Ascending aorta (tissue), 2 donors: ENCODE measurements at regions not wholly inside any gene's neighbourhood (a gene's known extent, or its start where the extent isn't known, plus 50 kb on each side); places are given as distances from the start of the nearest gene placed in this dataset.

Experiments
- DNase-seq, 2 donors: peaks; one replicate each; pipeline ENCODE4 v3.0.0-alpha.2; 2019; ENCODE audit warnings: low spot score in 2 of 2
- H3K27ac ChIP-seq, 2 donors: fragments of 200-600 bp; sonication (generic); one replicate each; pipeline ENCODE4 v1.5.1; 2016 to 2017; ENCODE audit warnings: mild to moderate bottlenecking in 1 of 2
- H3K27me3 ChIP-seq: fragments of 200-600 bp; sonication (generic); one replicate; pipeline ENCODE4 v1.5.1; 2017
- H3K36me3 ChIP-seq, 2 donors: fragments of 200-600 bp; sonication (generic); one replicate each; pipeline ENCODE4 v1.5.1; 2016
- H3K4me1 ChIP-seq, 2 donors: fragments of 200-600 bp; sonication (generic); one replicate each; pipeline ENCODE4 v1.5.1; 2016 to 2017; ENCODE audit warnings: mild to moderate bottlenecking in 1 of 2
- H3K4me3 ChIP-seq, 2 donors: fragments of 200-600 bp; sonication (generic); one replicate each; pipeline ENCODE4 v1.5.1; 2016 to 2017; ENCODE audit warnings: mild to moderate bottlenecking in 1 of 2
- H3K9me3 ChIP-seq, 2 donors: fragments of 200-600 bp; sonication (generic); one replicate each; pipeline ENCODE4 v1.5.1; 2016
- intact Hi-C: fragments of 100-400 bp; cut with DNase I; formaldehyde crosslinking; loops from one replicate; pipeline ENCODE4 v1.15.1; 2023
- TF ChIP-seq, protein P1 (sequence below), 3 experiments: fragments of 200-600 bp in 2 of 3; fragments of 450-650 bp in 1 of 3; sonication (generic) in 2 of 3; IDR thresholded peaks; one replicate each; pipeline ENCODE4 v1.5.1; 2016 to 2019; ENCODE audit warnings: antibody characterized with exemption in 3 of 3, mild to moderate bottlenecking in 1 of 3, moderate library complexity in 1 of 3

DNA sequence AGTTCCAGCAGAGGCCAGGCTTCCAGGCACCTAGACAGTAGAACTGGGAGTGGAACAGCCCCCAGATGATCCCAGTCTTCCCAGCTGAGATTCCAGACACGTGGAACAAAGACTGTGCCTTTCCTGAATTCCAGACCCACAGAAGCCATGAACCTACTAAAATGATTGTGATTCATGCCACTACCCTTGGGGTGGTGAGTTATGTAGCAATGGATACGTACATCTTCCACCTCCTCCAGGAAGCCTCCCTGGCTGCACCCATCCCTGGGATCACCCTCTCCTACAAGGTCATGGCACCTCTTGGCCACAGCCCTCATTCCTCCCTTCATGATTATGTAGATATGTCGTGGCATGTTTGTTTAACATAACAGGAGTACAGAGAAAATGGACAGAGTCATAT, 83.4 kb downstream of the NPTX2 start:
- H3K27ac ChIP-seq = no peak overlapping the region
- no peaks in the 10 kb centered on the region for H3K27me3 ChIP-seq
- H3K4me1 ChIP-seq = no peaks in the 10 kb centered on the region
- no peaks in the 10 kb centered on the region for H3K9me3 ChIP-seq
- TF ChIP-seq, protein P1, sequence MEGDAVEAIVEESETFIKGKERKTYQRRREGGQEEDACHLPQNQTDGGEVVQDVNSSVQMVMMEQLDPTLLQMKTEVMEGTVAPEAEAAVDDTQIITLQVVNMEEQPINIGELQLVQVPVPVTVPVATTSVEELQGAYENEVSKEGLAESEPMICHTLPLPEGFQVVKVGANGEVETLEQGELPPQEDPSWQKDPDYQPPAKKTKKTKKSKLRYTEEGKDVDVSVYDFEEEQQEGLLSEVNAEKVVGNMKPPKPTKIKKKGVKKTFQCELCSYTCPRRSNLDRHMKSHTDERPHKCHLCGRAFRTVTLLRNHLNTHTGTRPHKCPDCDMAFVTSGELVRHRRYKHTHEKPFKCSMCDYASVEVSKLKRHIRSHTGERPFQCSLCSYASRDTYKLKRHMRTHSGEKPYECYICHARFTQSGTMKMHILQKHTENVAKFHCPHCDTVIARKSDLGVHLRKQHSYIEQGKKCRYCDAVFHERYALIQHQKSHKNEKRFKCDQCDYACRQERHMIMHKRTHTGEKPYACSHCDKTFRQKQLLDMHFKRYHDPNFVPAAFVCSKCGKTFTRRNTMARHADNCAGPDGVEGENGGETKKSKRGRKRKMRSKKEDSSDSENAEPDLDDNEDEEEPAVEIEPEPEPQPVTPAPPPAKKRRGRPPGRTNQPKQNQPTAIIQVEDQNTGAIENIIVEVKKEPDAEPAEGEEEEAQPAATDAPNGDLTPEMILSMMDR (IDR thresholded peaks at IDR 0.05) = no peak
- H3K4me3 ChIP-seq = no peak overlapping the region
- no peaks in the 10 kb centered on the region for H3K36me3 ChIP-seq
- intact Hi-C loops = no loop called here
- DNase-seq = no peak

DNA sequence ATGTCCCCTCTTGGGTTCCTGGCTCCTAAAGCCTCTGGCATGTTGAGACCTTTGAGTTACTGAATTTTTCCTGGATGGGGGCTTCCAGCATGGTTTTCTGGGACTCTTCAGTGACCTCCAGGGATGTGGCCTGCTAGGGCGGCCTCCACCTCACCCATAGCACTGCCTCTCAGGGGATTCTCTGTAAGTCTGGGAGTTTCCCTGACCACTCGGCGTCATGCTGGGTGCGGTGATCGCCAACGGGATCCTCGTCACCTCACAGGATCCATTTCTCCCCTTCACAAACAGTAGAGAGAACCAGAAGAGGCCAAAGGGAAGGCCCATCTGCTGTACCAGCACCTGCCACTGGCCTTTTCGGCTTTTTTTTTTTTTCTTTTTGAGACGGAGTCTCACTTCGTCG, 84.3 kb downstream of the NPTX2 start:
- no peaks in the 10 kb centered on the region for H3K9me3 ChIP-seq
- intact Hi-C loops = no loop called here
- no peaks in the 10 kb centered on the region for H3K27me3 ChIP-seq
- H3K4me3 ChIP-seq = no peak overlapping the region
- DNase-seq = no peak
- H3K4me1 ChIP-seq = no peaks in the 10 kb centered on the region
- TF ChIP-seq, protein P1 (IDR thresholded peaks at IDR 0.05) = no peak
- no peak overlapping the region for H3K27ac ChIP-seq
- H3K36me3 ChIP-seq = no peaks in the 10 kb centered on the region

DNA sequence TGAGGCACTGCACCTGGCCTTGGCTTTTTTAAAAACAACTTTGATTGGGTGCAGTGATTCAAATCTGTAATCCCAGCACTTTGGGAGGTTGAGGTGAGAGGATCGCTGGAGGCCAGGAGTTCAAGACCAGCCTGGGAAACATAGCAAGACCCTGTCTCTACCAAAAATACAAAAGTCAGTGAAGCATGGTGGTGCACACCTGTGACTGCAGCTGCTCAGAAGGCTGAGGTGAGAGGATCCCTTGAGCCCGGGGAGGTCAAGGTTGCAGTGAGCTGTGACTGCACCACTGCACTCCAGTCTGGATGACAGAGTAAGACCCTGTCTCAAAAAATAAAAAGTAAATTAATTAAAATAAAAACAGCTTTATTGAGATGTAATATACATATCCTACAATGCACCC, 84.9 kb downstream of the NPTX2 start:
- Histone ChIP-seq H3K36me3 (no peaks in the 10 kb centered on the region), H3K4me1 (no peaks in the 10 kb centered on the region), H3K9me3 (no peaks in the 10 kb centered on the region), H3K27me3 (no peaks in the 10 kb centered on the region), H3K27ac (no peak overlapping the region), H3K4me3 (no peak overlapping the region)
- intact Hi-C loops = no loop called here
- DNase-seq = no peak
- TF ChIP-seq, protein P1 (IDR thresholded peaks at IDR 0.05) = no peak

DNA sequence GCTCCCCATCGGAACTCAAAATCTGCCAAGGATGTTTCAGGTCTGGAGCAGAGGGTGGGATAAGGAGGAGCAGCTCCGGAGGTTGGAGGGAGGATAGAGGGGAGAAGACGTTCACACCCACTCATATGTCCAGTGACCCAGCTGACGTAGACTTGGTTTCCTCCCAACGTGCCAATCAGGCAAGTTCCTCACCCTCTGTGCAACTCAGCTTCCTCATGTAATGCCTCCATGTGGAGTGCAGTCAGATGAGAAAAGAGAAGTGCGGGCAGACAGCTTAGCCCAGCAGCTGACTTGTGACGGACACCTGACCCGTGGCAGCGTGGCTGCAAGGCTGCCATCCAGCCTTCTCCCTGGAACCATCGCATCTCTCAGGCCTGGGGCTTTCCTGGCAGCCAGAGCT, 86.8 kb downstream of the NPTX2 start:
- Histone ChIP-seq H3K4me1 (no peaks in the 10 kb centered on the region), H3K27me3 (no peaks in the 10 kb centered on the region), H3K9me3 (no peaks in the 10 kb centered on the region), H3K4me3 (no peak overlapping the region), H3K27ac (no peak overlapping the region), H3K36me3 (no peaks in the 10 kb centered on the region)
- TF ChIP-seq, protein P1 (IDR thresholded peaks at IDR 0.05) = no peak
- DNase-seq = no peak
- intact Hi-C loops = no loop called here

DNA sequence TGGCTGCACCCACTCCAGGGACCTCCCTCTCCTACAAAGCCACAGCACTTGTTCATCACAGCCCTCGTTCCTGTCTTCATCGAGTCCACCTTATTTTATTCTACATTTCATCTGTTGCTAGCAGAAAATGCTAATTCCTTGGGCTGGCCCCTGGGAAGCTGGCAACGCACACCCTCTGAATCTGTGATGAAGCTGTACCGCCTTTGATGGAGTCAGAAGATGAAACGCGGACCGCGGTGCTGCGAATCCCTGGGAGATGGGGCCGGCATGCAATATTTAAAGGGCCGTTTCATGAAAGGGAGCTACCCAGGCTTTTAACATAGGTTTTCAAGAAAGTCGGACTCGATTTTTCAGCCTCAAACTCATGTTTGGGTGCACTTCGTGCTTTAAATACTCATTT, 88.5 kb downstream of the NPTX2 start:
- H3K27me3 ChIP-seq = no peaks in the 10 kb centered on the region
- H3K9me3 ChIP-seq = no peaks in the 10 kb centered on the region
- H3K36me3 ChIP-seq = no peaks in the 10 kb centered on the region
- H3K27ac ChIP-seq = no peak overlapping the region
- intact Hi-C loops = no loop called here
- H3K4me1 ChIP-seq = no peaks in the 10 kb centered on the region
- no peak overlapping the region for H3K4me3 ChIP-seq
- TF ChIP-seq, protein P1 (IDR thresholded peaks at IDR 0.05) = no peak
- DNase-seq = no peak

DNA sequence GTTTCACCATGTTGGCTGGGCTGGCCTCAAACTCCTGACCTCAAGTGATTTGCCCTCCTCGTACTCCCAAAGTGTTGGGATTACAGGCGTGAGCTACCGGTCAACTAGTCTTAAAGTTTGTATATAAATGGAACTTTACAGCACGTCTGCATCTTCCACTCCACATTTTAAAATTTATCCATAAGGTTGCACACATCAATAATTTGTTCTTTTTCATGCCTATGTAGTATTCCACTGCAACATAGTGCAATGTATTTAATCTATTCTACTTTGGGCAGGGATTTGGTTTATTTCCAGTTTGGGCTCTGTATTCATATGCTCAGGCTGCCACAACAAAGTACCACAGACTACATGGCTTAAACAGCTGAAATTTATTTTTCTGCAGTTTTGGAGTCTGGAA, 90.0 kb downstream of the NPTX2 start:
- Histone ChIP-seq H3K4me3 (no peak overlapping the region), H3K4me1 (no peaks in the 10 kb centered on the region), H3K27me3 (no peaks in the 10 kb centered on the region), H3K9me3 (no peaks in the 10 kb centered on the region), H3K36me3 (no peaks in the 10 kb centered on the region), H3K27ac (no peak overlapping the region)
- DNase-seq = no peak
- TF ChIP-seq, protein P1 (IDR thresholded peaks at IDR 0.05) = no peak
- intact Hi-C loops = no loop called here
